ENCODE measurements at regions not wholly inside any gene's neighbourhood (a gene's known extent, or its start where the extent isn't known, plus 50 kb on each side); places are given as distances from the start of the nearest gene placed in this dataset.

- no peak for TF ChIP-seq CTCF (conservative IDR thresholded peaks at IDR 0.05)
- TF ChIP-seq EZH2 (IDR thresholded peaks at IDR 0.05; ENCODE audit: low read depth) = no peak
These were observed 228.2 kb downstream of the TLE1 start for GRCh38 chr9:81461196-81461595.
